ENCODE measurements at regions not wholly inside any gene's neighbourhood (a gene's known extent, or its start where the extent isn't known, plus 50 kb on each side); places are given as distances from the start of the nearest gene placed in this dataset.
"Not testable (repeated sequence)": the region's sequence is repeated elsewhere in the genome, so short reads cannot be mapped to it uniquely, and the experiment has no call there.

DNA sequence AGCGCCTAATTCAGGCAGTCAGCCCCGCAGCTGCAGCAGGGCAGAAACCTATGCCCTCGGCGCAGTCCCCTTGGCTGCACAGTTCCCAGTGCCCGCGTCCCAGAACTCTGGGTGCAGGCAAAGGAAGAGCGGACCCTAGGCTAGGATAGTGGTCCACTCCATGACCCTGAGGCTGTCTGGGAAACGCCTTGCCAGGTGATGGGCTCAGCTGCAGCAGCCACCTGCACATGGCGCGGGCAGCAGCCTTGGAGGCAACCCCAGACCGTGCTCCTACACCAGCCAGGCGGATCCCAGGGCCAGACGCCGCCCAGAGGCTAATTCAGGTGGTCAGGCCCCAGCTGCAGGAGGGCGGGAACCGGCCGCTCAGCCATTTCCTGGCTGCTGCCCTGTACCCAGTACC, 83.0 kb downstream of the POTEC start:
- DNase-seq = not testable (repeated sequence)

DNA sequence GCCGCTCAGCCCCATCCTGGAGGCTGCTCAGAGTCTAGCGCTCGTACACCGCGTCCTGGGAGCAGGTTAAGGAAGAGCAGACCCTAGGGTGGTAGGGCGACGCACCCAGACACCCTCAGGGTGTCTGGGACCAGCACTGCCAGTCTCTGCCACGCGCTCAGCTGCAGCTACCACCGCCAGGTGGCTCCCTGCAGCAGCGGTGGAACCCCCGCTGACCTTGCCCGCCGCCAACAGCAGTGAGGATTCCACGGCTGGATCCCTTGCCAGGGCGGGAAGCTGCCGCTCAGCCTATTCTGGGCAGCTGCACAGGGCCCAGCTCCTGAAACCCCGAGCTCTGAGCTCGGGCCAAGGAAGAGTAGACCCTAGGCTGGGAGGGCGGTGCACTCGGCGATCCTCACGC, 83.6 kb downstream of the POTEC start:
- DNase-seq = not testable (repeated sequence)

DNA sequence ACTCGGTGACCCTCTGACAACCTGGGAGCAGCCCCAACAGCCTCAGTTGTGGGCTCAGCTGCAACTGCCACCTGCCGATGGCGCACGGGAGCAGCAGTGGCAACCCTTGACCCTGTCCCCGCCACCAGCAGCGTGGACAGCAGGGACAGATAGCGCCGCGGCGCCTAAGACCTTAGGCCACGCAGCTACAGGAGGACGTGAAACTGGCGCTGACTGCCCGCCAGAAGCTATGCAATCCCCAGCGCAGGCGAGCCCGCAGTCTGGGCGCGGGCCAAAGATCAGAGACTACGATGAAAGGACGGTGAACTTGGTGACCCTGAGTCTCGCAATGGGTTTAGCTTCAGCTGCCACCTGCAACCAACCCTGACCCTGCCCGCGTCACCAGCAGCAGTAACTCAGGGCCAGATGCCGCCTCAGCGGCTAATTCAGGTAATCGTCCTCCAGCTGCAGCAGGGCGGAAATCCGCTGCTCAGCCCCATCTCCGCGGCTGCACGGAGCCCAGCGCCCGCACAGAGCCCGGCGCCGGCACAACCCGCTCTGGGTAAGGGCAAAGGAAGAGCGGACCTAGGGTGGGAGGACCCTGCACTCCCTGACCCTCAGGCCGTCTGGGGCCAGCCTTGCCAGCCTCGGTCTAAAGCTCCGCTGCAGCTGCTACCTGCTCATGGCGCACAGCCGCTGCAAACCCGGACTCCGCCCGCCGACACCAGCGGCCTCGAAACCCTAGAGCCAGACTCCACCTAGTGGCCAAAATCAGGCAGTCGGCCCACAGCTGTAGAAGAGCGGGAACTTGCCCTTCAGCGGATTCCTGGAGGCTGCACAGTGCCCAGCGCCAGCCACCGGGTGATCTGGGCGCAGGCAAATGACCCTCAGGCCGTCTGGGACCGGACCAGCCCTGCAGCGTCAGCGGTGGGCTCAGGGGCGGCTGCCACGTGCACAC, 85.1 kb downstream of the POTEC start:
- peak; percentile 3 for DNase-seq

DNA sequence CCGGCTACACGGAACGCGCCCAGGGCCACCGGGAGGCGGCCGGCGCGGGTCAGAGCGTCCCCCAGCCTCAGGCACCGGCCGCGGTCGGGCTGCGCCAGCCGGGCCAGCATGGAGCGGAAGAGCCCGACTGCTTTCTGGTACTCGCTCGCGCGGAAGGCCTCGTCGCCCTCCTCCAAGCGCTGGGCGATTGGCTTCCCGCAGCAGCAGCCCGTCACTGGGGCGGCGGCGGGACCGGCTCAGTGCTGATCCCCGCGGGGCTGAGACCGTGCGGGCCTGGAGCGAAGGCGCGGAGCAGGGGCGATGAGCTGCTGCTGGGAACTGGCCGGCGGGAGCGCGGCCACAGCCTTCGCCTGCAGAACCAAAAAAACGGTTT, 92.8 kb downstream of the POTEC start:
- not testable (repeated sequence) for DNase-seq

DNA sequence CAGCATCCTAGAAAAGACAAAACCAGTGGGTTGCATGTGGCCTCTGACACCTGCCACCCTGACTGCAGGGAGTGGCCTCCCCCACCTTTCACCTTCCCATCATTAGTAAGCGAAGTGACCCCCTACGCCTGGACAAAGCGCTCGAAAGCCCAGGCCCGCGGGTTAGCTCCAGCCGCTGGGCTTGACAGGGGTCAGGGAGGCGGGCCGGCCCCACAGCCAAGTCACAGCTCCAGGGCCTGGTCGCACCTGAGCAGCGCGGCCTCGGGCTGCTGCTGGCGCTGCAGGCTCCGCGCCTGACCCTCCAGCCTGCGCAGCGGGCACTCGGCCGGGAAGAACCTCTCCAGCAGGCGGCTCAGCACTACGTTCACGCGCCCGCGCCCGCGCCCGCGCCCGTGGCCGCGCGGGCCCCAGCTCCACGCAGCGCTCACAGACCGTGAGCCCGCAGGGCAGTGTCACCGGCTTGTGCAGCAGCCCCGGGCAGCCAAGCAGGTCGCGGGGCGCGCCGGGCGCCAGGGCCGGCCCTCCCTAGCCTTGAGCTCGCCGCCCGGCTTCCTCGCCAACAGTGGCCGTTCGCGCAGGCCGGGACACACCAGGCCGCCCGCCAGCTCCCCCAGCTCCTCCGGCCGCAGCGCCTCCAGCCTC, 93.3 kb downstream of the POTEC start:
- not testable (repeated sequence) for DNase-seq

DNA sequence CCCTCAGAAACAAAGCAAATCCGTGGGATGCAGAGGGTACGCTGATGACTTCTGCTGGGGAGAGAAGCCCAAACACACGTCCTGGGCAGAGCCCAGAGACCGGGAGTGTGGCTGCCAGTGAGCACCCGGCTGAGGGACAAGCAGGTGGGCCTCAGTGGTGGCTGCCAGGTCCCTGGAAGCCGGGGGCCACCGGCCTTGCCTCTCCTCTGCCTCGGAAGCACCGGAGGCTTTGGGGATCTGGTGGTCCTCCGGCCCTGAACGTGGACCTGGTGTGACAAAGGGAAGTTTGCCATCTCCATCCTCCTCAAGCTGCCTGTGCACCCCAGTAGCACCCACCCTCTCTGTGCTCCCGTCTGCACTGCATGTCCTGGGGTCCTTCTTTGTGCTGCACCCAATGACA, 94.3 kb downstream of the POTEC start:
- not testable (repeated sequence) for DNase-seq

DNA sequence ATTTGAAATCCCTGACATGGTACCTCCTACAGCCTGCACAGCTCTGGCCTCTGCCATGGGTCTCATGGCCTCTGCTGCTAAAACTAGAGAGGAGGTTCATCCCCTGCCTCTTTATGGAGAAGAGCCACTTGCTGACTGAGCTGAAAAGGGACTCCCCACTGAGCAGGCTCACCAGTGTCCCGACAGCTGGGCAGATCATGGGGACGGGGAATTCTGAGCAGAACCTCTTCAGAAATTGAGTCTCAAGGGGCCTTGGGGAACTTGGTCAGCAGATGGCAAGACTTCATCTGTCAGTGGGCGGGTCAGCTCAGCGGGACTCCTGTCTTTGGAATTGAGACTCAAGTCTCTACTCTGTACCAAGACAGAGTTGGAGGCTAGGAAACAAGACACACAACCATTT, 95.7 kb downstream of the POTEC start:
- DNase-seq = not testable (repeated sequence)

DNA sequence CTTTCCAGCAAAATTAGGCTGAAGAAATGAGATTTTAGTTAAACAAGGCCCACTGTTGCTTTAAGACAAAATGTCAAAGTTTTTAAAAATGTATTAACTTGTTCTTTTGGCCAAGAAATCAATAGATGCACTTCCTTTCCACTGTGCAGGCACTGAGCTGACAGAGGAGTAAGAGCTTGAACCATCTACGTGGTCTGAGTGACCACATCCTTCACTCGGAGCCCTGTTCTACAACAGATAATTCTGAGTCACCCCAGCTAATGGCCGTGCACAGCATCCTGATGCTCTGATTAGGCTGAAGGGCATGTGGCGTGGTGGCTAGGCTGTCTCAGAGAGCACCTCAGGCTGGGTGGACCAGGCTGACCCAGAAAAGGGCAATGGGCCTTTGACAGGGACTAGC, 107.9 kb downstream of the POTEC start:
- DNase-seq = not testable (repeated sequence)

DNA sequence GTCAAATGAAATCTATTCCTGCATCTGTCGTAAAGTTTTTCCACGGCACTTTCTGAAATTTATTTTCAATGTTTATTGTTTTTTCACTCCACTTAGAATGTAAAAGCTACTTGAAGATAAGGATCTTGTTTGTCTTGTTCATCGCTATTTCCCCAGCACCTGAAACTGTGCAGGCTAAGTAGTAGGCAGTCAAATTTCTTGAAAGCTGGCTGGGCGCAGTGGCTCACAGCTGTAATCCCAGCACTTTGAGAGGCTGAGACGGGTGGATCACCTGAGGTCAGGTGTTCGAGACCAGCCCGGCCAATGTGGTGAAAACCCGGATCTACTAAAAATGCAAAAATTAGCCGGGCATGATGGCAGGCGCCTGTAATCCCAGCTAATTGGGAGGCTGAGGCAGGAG, 111.0 kb downstream of the POTEC start:
- not testable (repeated sequence) for DNase-seq

DNA sequence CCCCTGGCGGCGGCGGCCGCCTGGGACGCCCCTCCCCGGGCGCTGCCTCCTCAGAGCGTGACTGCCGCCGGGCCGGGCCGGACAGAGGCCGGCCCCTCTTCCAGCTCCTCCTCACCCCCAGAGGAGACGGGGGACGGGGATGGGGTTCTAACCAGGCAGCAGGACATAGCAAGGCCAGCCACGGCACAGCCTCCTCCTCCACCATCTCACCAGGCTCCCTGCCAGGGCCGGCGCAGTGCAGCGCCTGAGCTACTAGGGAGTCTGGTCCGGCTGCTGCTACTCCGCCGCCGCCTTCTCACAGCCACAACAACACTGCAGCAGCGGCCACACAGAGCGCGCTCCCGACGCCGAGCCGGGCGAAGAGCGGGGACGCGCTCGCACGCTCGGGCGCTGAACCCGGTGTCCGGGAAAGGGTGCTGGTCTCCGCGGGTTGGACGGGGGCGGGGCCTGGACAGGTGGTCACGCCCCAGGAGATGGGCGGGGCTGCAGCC, 112.3 kb downstream of the POTEC start:
- peak; percentile 52 for DNase-seq

DNA sequence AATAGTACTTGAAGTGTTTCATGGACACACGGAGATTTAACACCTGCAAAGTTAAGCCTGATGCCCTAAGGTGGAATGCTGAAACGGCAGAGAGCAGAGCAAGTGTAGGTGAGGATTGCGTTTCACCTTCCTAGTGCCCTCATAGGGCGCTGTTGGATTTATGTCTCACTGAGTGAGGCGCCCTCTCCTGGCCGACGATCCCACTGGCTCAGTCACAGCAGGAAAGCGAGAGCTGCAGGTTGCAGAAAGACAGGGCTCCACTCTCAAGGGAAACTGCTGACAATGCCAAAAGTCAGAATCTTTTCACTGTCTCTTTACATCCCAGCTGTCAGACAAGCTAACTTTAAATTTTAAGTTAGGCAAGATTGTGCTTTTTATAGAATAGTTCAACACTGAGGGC, 127.6 kb downstream of the POTEC start:
- DNase-seq = not testable (repeated sequence)

DNA sequence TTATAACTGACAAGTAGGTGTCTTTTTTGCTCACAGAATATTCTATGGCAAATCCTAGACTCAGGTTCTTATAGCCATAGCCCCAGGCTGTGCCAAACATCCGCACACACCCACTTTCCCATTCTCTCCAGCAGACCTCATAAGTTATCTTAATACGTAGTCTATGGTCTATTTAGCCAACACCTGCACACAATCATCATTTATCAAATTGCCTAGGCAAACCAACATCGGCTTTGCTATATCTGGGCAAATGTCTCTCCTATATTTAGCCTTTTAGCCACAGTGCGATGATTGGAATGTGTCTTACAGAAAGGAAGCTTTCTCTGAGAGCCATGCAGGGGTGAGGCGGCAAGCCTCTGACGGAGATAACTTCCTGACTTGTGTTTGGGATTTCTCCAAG, 128.0 kb downstream of the POTEC start:
- not testable (repeated sequence) for DNase-seq

DNA sequence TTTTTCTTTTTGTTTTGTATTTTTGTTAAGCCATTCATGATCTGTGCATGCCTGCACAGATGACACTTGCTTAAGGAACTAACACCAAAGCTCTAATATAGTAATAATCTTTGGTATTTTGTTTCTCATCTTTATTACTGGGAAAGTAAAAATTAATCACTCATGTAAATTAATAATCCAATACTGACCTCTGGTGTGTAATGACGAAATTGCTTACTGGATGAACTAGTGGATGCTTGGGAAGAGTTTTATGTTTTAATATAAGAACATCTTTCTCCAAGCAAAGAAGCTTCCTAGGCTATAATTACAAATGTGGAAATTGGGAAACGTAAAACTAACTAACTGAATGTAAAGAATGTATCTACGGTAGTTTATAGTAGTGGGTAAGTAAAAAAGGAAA, 147.9 kb downstream of the POTEC start:
- peak; percentile 4 for DNase-seq

DNA sequence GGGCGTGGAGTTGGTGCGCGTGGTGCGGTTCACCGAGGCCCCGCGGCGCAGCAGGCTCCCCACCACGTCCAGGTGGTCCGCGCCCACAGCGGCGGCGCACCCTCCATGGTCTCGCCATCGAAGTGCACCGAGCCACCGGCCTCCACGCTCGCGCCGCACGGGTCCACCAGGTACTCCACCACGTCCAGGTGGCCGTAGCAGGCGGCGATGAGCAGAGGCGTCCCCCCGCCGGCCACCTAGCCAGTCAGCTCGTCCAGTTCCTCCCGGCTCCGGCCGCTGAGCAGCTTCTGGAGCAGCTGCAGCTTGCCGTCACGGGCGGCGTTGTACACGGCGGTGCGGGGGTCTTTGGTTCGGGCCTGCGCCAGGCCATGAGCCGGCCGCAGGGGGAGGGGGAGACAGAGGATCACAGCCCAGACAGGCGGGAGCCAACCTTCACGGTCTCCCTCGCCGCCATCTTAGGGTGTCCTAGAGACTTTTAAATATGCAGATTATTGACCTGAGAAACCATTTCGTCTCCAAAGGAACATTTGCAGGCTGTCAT, 149.8 kb downstream of the POTEC start:
- DNase-seq = not testable (repeated sequence)

DNA sequence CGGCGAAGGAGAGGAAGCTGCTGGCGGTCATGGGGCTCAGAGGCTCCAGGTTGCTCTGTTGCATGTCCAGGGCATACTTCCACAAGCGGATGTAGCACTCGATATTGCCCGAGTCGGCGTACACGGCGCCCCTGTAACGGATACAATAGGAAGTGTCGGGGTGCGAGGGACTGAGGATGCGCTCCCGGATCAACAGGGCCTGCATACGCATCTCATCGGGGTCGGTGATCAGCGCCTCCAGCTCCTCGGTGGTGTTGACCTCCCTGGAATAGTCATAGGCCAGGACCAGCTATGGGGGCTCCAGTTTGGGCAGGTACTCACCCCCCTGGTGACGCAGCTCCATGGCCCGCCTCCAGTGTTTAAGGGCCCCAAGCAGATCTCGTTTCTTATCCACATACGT, 150.8 kb downstream of the POTEC start:
- not testable (repeated sequence) for DNase-seq

DNA sequence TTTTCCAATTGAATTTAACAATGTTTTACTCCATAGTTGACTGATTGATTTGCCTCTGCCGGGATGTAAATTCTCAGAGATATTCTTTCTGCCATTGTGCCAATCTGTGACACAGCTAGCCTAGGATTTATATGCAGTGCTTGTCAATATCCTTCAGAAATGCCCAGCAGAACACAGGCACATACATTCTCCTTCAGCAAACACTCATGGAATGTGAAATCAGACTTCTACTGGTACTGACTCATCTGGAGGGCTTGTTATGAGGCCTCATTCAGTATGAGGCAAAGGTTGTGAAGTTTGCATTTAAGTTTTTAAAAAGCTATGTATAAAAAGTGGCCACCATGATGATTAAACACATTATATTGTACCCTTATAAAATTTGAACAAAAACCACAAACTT, 158.4 kb downstream of the POTEC start:
- not testable (repeated sequence) for DNase-seq

DNA sequence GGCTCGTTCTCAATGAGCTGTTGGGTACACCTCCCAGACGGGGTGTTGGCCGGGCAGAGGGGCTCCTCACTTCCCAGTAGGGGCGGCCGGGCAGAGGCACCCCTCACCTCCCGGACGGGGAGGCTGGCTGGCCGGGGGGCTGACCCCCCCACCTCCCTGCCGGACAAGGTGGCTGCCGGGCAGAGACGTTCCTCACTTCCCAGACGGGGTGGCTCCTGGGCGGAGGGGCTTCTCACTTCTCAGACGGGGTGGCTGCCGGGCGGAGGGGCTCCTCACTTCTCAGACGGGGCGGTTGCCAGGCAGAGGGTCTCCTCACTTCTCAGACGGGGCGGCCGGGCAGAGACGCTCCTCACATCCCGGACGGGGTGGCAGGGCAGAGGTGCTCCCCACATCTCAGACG, 160.7 kb downstream of the POTEC start:
- not testable (repeated sequence) for DNase-seq

DNA sequence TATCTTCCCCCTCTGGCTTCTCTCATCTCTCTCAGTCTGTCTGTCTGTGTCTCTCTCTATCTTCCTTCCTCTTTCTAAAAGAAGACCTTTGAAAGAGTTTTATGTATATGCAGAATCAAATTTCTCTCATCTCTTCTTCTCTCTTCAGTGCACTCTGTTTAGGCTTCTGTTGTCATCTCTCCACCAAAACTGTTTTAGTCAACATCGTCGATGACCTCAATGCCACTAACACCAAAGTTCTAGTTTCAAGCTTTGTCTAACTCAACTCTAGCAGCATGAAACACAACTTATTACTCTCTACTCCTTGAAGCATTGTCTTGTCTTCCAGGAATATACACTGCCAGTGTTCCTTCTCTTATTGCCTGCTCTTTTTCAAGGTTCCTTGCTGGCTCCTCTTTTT, 163.9 kb downstream of the POTEC start:
- DNase-seq = not testable (repeated sequence)

DNA sequence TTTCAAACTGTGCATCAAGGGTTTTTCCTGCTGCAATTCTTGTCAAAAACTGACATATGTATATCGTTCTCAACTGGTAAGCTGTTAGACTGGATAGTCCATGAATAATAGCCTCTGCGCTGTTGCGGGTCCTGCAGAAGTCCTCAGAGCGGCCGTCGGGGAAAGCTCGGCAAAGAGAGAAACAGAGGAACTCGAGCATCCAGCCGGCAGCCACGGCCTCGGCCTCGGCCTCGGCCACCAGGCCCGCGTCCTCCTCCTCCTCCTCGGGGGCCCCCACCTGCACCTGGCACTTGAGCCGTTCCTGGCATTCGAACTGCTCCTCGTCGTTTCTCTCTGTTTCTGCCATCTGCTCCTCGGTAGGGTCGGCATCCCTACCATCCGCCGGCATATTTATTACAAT, 165.0 kb downstream of the POTEC start:
- DNase-seq = not testable (repeated sequence)

DNA sequence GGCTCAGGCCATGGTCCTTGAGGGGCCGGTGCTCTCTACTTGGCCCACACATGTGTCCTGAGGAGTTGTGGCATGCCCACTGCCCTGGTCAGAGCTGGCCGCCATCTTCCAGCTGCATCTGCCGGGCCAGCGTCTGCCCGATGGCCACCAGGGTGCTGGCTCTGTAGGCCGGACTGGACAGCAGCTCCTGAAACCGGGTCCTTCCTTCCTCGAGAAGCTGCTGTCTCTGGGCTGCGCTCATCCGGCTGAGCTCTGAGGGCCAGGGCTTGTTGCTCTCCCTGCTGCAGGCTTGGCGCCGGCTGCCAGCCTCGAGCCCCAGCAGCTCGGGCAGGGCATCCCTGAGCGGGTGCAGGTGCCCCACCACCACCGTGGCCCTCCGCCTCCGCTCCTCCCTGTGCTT, 182.1 kb downstream of the POTEC start:
- not testable (repeated sequence) for DNase-seq

DNA sequence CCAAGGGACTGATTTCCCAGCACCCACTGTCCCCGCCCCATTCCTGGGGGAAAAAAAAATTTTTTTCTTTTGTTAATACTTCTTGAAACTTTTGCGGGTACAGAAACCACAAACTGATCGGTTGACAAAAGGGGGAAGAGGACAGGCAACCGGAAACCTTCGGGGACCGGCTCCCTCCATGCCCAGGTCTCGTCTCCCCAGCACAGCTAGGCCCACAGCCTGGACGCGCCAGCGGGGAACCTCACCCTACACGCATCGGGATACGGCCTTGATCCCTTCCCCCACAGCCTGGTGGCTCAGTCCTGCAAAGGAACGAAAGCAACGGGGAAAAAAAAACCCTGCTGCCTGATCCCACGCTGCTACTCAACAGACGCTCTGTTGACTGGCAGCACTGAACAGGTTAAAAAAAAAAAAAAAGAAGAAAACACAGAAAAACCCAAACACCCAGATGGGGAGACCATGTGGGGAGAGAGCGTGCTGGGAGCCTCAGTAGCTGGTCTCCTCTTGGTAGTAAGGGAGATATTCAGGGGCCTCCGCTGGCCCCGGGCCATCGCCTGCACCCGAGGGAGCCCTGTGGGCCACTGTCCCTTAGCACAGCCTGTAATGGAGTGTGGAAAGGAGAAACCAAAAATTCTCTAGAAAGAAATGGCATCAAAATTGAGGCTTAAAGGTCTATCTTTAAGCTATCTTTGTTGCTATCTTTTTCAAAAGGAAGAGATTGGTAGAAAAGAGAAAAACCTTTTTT, 185.7 kb downstream of the POTEC start:
- not testable (repeated sequence) for DNase-seq

DNA sequence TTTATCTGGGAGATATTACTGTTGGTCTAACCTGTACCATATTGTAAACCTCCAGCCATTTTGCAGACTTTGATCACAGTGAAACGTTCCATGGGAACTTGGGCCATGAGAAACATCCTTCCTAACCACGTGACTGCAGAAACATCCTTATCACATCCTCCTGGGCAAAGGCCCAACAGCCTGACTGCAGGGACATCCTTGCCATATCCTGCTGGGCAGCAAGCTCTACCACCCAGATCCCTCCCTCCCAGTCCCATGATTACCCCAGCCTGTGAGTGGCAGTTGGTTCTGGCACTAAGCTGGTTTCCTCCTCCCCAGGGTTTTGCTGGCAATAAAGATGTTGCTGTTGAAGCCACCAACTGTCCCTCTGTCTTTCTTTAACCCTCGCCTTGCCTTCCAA, 201.2 kb downstream of the POTEC start:
- not testable (repeated sequence) for DNase-seq

DNA sequence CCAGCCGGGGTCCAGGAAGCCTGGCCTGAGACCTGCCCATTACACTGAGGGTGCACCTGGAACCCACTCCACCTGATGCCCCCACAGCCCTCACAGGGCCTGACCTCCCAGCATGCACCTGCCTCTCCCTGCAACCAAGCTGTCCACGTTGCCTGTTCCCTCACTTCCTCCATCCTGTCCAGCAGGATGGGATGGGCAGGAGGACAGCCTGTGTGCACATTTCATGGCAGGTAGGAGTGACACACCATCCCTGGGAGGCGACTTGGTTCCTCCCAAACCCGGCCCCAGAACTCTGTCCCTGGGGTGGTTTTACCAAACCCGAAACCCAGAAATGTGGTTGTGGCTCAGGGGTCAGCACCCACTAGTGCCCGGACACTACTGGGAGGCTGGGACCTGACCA, 203.8 kb upstream of the ZNF519 start:
- not testable (repeated sequence) for DNase-seq
